Keratinocyte (primary cell): ENCODE measurements at regions not wholly inside any gene's neighbourhood (a gene's known extent, or its start where the extent isn't known, plus 50 kb on each side); places are given as distances from the start of the nearest gene placed in this dataset.

Experiments
- DNase-seq: peaks from one replicate; pipeline ENCODE4 v3.0.0-alpha.2; 2011; ENCODE audit warnings: low read depth, missing footprints, low spot score
- FAIRE-seq: peaks from 2 replicates; lab custom pipeline; 2011; peaks lifted over from hg19 to GRCh38; lab: Jason Lieb, UNC
- H2AFZ ChIP-seq: 2 replicates; pipeline ENCODE4 v1.6.0; 2012; ENCODE audit warnings: low read length, control low read depth, inconsistent platforms; ENCODE audit not compliant: control insufficient read depth
- H3K27ac ChIP-seq: 2 replicates; pipeline ENCODE4 v1.5.1; 2011; ENCODE audit warnings: low read length; ENCODE audit not compliant: control insufficient read depth, insufficient read depth
- H3K27me3 ChIP-seq: 3 replicates; pipeline ENCODE4 v1.6.0; 2011; ENCODE audit warnings: low read length; ENCODE audit not compliant: control insufficient read depth, insufficient read depth; ENCODE audit errors: extremely low read depth
- H3K36me3 ChIP-seq, 2 experiments: 2 replicates in 1 of 2; 3 replicates in 1 of 2; pipeline ENCODE4 v1.5.1; 2011; ENCODE audit warnings: low read length in 2 of 2, mild to moderate bottlenecking in 1 of 2; ENCODE audit not compliant: control insufficient read depth in 2 of 2, insufficient read depth in 2 of 2; ENCODE audit errors: extremely low read depth in 1 of 2
- H3K4me1 ChIP-seq: 3 replicates; pipeline ENCODE4 v1.5.1; 2011; ENCODE audit warnings: low read length; ENCODE audit not compliant: control insufficient read depth, insufficient read depth; ENCODE audit errors: extremely low read depth
- H3K4me2 ChIP-seq: 3 replicates; pipeline ENCODE4 v1.6.0; 2011; ENCODE audit warnings: low read depth, low read length; ENCODE audit not compliant: control insufficient read depth, insufficient read depth; ENCODE audit errors: extremely low read depth
- H3K4me3 ChIP-seq, 3 experiments: fragments of 200-600 bp in 1 of 3; sonication (generic) in 1 of 3; 2 replicates in 2 of 3; 3 replicates in 1 of 3; pipeline ENCODE4 v1.5.1; 2011 to 2016; ENCODE audit warnings: low read length in 3 of 3, mild to moderate bottlenecking in 3 of 3, control low read depth in 2 of 3, inconsistent platforms in 1 of 3, low read depth in 1 of 3, mixed read lengths in 1 of 3, mixed run types in 1 of 3, moderate library complexity in 1 of 3; ENCODE audit not compliant: control insufficient read depth in 2 of 3, insufficient read depth in 2 of 3; ENCODE audit errors: extremely low read depth in 1 of 3
- H3K79me2 ChIP-seq: 2 replicates; pipeline ENCODE4 v1.6.0; 2012; ENCODE audit warnings: low read length; ENCODE audit not compliant: control insufficient read depth, insufficient read depth
- H3K9ac ChIP-seq: 3 replicates; pipeline ENCODE4 v1.6.0; 2011; ENCODE audit warnings: low read length; ENCODE audit not compliant: control insufficient read depth, insufficient read depth; ENCODE audit errors: extremely low read depth
- H3K9me1 ChIP-seq: 3 replicates; pipeline ENCODE4 v1.6.0; 2011; ENCODE audit warnings: low read length; ENCODE audit not compliant: control insufficient read depth, insufficient read depth; ENCODE audit errors: extremely low read depth
- H3K9me3 ChIP-seq: 2 replicates; pipeline ENCODE4 v1.5.1; 2012; ENCODE audit warnings: low read depth, low read length; ENCODE audit not compliant: control insufficient read depth
- H4K20me1 ChIP-seq: 3 replicates; pipeline ENCODE4 v1.6.0; 2011; ENCODE audit warnings: low read length; ENCODE audit not compliant: control insufficient read depth, insufficient read depth; ENCODE audit errors: extremely low read depth
- EZH2 ChIP-seq: IDR thresholded peaks from one replicate; pipeline ENCODE4 v1.6.1; 2012; ENCODE audit warnings: inconsistent platforms, mild to moderate bottlenecking, low read length, moderate library complexity
- dilution Hi-C: fragments of 300-500 bp; cut with MboI; formaldehyde crosslinking; loops from one replicate; pipeline ENCODE4 v1.7.0; 2020; ENCODE audit warnings: low sequenced_read_pairs; ENCODE audit not compliant: extremely low pct_ligation_motif_present
- TF ChIP-seq, protein P1 (sequence below), 3 experiments: IDR thresholded peaks in 1 of 3; conservative IDR thresholded peaks in 1 of 3; optimal IDR thresholded peaks in 1 of 3; 2 replicates in 2 of 3; 3 replicates in 1 of 3; pipeline versions ENCODE3 to v1.5.1; 2011; ENCODE audit warnings: low read length in 3 of 3, mild to moderate bottlenecking in 3 of 3, moderate library complexity in 2 of 3, control low read depth in 1 of 3, inconsistent platforms in 1 of 3; ENCODE audit not compliant: insufficient read depth in 2 of 3; ENCODE audit errors: extremely low read depth in 1 of 3

- H3K4me3 ChIP-seq, result no peak overlapping the region
- no peaks in the 10 kb centered on the region for H3K9me3 ChIP-seq
- no peaks in the 10 kb centered on the region for H3K36me3 ChIP-seq
- no peaks in the 10 kb centered on the region for H4K20me1 ChIP-seq
- H2AFZ ChIP-seq, result no peak overlapping the region
- no peak for DNase-seq
- no peaks in the 10 kb centered on the region for H3K9me1 ChIP-seq
- dilution Hi-C loops, result no loop called here
- TF ChIP-seq, protein P1, sequence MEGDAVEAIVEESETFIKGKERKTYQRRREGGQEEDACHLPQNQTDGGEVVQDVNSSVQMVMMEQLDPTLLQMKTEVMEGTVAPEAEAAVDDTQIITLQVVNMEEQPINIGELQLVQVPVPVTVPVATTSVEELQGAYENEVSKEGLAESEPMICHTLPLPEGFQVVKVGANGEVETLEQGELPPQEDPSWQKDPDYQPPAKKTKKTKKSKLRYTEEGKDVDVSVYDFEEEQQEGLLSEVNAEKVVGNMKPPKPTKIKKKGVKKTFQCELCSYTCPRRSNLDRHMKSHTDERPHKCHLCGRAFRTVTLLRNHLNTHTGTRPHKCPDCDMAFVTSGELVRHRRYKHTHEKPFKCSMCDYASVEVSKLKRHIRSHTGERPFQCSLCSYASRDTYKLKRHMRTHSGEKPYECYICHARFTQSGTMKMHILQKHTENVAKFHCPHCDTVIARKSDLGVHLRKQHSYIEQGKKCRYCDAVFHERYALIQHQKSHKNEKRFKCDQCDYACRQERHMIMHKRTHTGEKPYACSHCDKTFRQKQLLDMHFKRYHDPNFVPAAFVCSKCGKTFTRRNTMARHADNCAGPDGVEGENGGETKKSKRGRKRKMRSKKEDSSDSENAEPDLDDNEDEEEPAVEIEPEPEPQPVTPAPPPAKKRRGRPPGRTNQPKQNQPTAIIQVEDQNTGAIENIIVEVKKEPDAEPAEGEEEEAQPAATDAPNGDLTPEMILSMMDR (optimal IDR thresholded peaks at IDR 0.05 in 1 of 3, IDR thresholded peaks at IDR 0.05 in 1 of 3, conservative IDR thresholded peaks at IDR 0.05 in 1 of 3; ENCODE audit: extremely low read depth in 1 of 3, insufficient read depth in 2 of 3, low read length in 3 of 3), result no peak
- no peak for TF ChIP-seq EZH2
- H3K27me3 ChIP-seq, result no peaks in the 10 kb centered on the region
- H3K9ac ChIP-seq, result no peak overlapping the region
- no peak overlapping the region for H3K4me2 ChIP-seq
- no peaks in the 10 kb centered on the region for H3K79me2 ChIP-seq
- no peaks in the 10 kb centered on the region for H3K4me1 ChIP-seq
- H3K27ac ChIP-seq, result no peak overlapping the region
- FAIRE-seq, result no peak
Observed at GRCh38 chr3:135650309-135650708, 315.2 kb upstream of the PPP2R3A start.

DNA sequence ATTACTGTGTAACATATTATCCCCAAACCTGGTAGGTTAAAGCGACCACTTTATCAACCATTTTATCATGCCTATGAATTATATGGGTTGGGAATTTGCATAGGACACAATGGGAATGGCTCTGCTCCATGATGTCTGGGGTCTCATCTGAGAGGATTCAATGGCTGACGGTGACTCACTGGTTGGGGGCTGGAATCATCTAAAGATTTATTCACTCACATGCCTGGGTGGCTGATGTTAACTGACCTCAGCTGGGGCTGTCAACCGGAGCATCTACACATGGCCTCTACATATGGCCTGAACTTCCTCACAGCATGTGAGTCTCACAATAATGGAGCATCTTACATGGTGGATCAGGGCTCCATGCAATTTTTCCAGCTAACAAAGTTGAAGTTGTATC lies 313.1 kb upstream of the PPP2R3A start:
- Histone ChIP-seq H3K27ac (no peak overlapping the region), H3K9me1 (no peaks in the 10 kb centered on the region), H3K4me1 (no peaks in the 10 kb centered on the region), H3K4me3 (no peak overlapping the region), H2AFZ (no peak overlapping the region), H3K27me3 (no peaks in the 10 kb centered on the region), H3K9ac (no peak overlapping the region), H3K79me2 (no peaks in the 10 kb centered on the region), H3K4me2 (no peak overlapping the region), H3K36me3 (no peaks in the 10 kb centered on the region), H4K20me1 (no peaks in the 10 kb centered on the region), H3K9me3 (no peaks in the 10 kb centered on the region)
- DNase-seq (no peak), FAIRE-seq (no peak)
- dilution Hi-C loops, result no loop called here
- no peak for TF ChIP-seq EZH2
- TF ChIP-seq, protein P1 (optimal IDR thresholded peaks at IDR 0.05 in 1 of 3, IDR thresholded peaks at IDR 0.05 in 1 of 3, conservative IDR thresholded peaks at IDR 0.05 in 1 of 3; ENCODE audit: extremely low read depth in 1 of 3, insufficient read depth in 2 of 3, low read length in 3 of 3), result no peak
